Natural killer cell (primary cell): ENCODE measurements at regions not wholly inside any gene's neighbourhood (a gene's known extent, or its start where the extent isn't known, plus 50 kb on each side); places are given as distances from the start of the nearest gene placed in this dataset.

ENCODE experiments used
- ATAC-seq, 3 donors: fragments of 150-1000 bp in 2 of 3; fragments of 200-7000 bp in 1 of 3; cut with Tn5 transposase; 1 replicate in 1 of 3; 2 replicates in 2 of 3; pipeline ENCODE4 v1.10.0; 2021; ENCODE audit warnings: mild to moderate bottlenecking in 2 of 3, moderate library complexity in 2 of 3
- DNase-seq, 2 donors: peaks; one replicate each; pipeline versions ENCODE4 v3.0.0 to v3.0.0-alpha.2; 2013 to 2021; ENCODE audit warnings: mixed read lengths in 1 of 2
- H3K27ac ChIP-seq: one replicate; pipeline ENCODE4 v1.5.1; 2013; ENCODE audit warnings: mild to moderate bottlenecking, low read length
- H3K27me3 ChIP-seq: one replicate; pipeline ENCODE4 v1.6.1; 2013; ENCODE audit warnings: low read length; ENCODE audit not compliant: control insufficient read depth, insufficient read depth
- H3K36me3 ChIP-seq: one replicate; pipeline ENCODE4 v1.6.1; 2013; ENCODE audit warnings: low read length; ENCODE audit not compliant: control insufficient read depth, insufficient read depth
- H3K4me1 ChIP-seq: one replicate; pipeline ENCODE4 v1.6.1; 2013; ENCODE audit warnings: low read length; ENCODE audit not compliant: control insufficient read depth, insufficient read depth
- H3K4me3 ChIP-seq: one replicate; pipeline ENCODE4 v1.5.1; 2013; ENCODE audit warnings: low read length
- H3K9me3 ChIP-seq: one replicate; pipeline ENCODE4 v1.6.1; 2013; ENCODE audit warnings: low read length; ENCODE audit not compliant: control insufficient read depth, insufficient read depth
- H3K27ac Mint-ChIP-seq, 2 donors: one replicate each; pipeline ENCODE4 v1.8.0; 2022; ENCODE audit warnings: mild to moderate bottlenecking in 2 of 2, mixed read lengths in 2 of 2, moderate library complexity in 1 of 2
- H3K27me3 Mint-ChIP-seq, 2 donors: one replicate each; pipeline ENCODE4 v1.8.0; 2022; ENCODE audit warnings: low read depth in 2 of 2, mixed read lengths in 2 of 2
- H3K36me3 Mint-ChIP-seq: one replicate; pipeline ENCODE4 v1.8.0; 2022; ENCODE audit warnings: mixed read lengths
- H3K4me1 Mint-ChIP-seq, 2 donors: one replicate each; pipeline ENCODE4 v1.8.0; 2022; ENCODE audit warnings: mixed read lengths in 2 of 2
- H3K4me3 Mint-ChIP-seq: one replicate; pipeline ENCODE4 v1.8.0; 2022; ENCODE audit warnings: mild to moderate bottlenecking, moderate library complexity, mixed read lengths
- H3K9me3 Mint-ChIP-seq, 2 donors: one replicate each; pipeline ENCODE4 v1.8.0; 2022; ENCODE audit warnings: mixed read lengths in 2 of 2
- CTCF ChIP-seq: fragments of 200-600 bp; IDR thresholded peaks from one replicate; pipeline ENCODE4 v1.8.0; 2022; ENCODE audit warnings: antibody characterized with exemption
- WGBS: methylation state at CpG from one replicate; pipeline ENCODE4 v1.1.7; 2013; ENCODE audit warnings: missing lambda C conversion rate; ENCODE audit not compliant: insufficient coverage; 5-methylcytosine and 5-hydroxymethylcytosine counted together
- intact Hi-C: fragments of 100-400 bp; cut with micrococcal nuclease; formaldehyde crosslinking; loops from one replicate; pipeline ENCODE4 v1.14.2; 2022

- H3K27ac ChIP-seq = no peak overlapping the region
- no peak overlapping the region for H3K27ac Mint-ChIP-seq
- intact Hi-C loops = no loop called here
These were observed 484.0 kb downstream of the OLFM4 start for GRCh38 chr13:53512635-53513034.

GRCh38 chr13:53513226-53513625 lies 484.6 kb downstream of the OLFM4 start:
- no peaks in the 10 kb centered on the region for H3K9me3 ChIP-seq
- no peak for TF ChIP-seq CTCF
- no peak overlapping the region for H3K4me3 ChIP-seq
- no peak for DNase-seq
- H3K4me1 Mint-ChIP-seq = no peaks in the 10 kb centered on the region
- no peak overlapping the region for H3K27ac Mint-ChIP-seq
- no peaks in the 10 kb centered on the region for H3K4me1 ChIP-seq
- H3K4me3 Mint-ChIP-seq = no peak overlapping the region
- H3K36me3 ChIP-seq = no peaks in the 10 kb centered on the region
- H3K36me3 Mint-ChIP-seq = peaks cover 7% of the 10 kb centered on the region
- H3K27me3 Mint-ChIP-seq = no peaks in the 10 kb centered on the region
- no peak overlapping the region for H3K27ac ChIP-seq
- no peaks in the 10 kb centered on the region for H3K27me3 ChIP-seq
- WGBS = 83% methylated on average over 4 of the region's 4 CpGs
- ATAC-seq = no peak
- peaks cover 7 to 9% of the 10 kb centered on the region in 2 donors for H3K9me3 Mint-ChIP-seq
- intact Hi-C loops = no loop called here

More at GRCh38 chr13:53512635-53513034, 484.0 kb downstream of the OLFM4 start:
- H3K36me3 Mint-ChIP-seq = peaks cover 7% of the 10 kb centered on the region
- H3K36me3 ChIP-seq = no peaks in the 10 kb centered on the region
- H3K27me3 ChIP-seq = no peaks in the 10 kb centered on the region
- ATAC-seq (no peak), DNase-seq (no peak)
- TF ChIP-seq CTCF = no peak
- no peaks in the 10 kb centered on the region for H3K4me1 Mint-ChIP-seq
- H3K9me3 ChIP-seq = no peaks in the 10 kb centered on the region
- no peaks in the 10 kb centered on the region for H3K27me3 Mint-ChIP-seq
- H3K4me3 Mint-ChIP-seq = no peak overlapping the region
- no peak overlapping the region for H3K4me3 ChIP-seq
- H3K9me3 Mint-ChIP-seq = peaks cover 9 to 11% of the 10 kb centered on the region in 2 donors
- WGBS = 56% methylated on average over 1 of the region's 1 CpG
- H3K4me1 ChIP-seq = no peaks in the 10 kb centered on the region

- peaks cover 4% of the 10 kb centered on the region for H3K9me3 ChIP-seq
- intact Hi-C loops = no loop called here
- Mint-ChIP-seq H3K27ac (no peak overlapping the region), H3K36me3 (no peaks in the 10 kb centered on the region), H3K9me3 (peaks cover 5 to 10% of the 10 kb centered on the region in 2 donors), H3K4me3 (no peak overlapping the region), H3K4me1 (no peaks in the 10 kb centered on the region), H3K27me3 (no peaks in the 10 kb centered on the region)
- no peaks in the 10 kb centered on the region for H3K4me1 ChIP-seq
- TF ChIP-seq CTCF = no peak
- no peaks in the 10 kb centered on the region for H3K36me3 ChIP-seq
- no peak overlapping the region for H3K27ac ChIP-seq
- DNase-seq (no peak), ATAC-seq (no peak)
- no peak overlapping the region for H3K4me3 ChIP-seq
- H3K27me3 ChIP-seq = no peaks in the 10 kb centered on the region
These were observed 491.5 kb downstream of the OLFM4 start for GRCh38 chr13:53520132-53520531.

- H3K36me3 Mint-ChIP-seq = no peaks in the 10 kb centered on the region
- no peaks in the 10 kb centered on the region for H3K27me3 Mint-ChIP-seq
- H3K27me3 ChIP-seq = no peaks in the 10 kb centered on the region
- H3K9me3 ChIP-seq = peaks cover 4% of the 10 kb centered on the region
- ATAC-seq (no peak), DNase-seq (no peak)
- intact Hi-C loops = no loop called here
- H3K4me3 Mint-ChIP-seq = no peak overlapping the region
- TF ChIP-seq CTCF = no peak
- peaks cover 3 to 8% of the 10 kb centered on the region in 2 donors for H3K9me3 Mint-ChIP-seq
- no peaks in the 10 kb centered on the region for H3K4me1 ChIP-seq
- no peak overlapping the region for H3K4me3 ChIP-seq
- H3K4me1 Mint-ChIP-seq = no peaks in the 10 kb centered on the region
- H3K27ac Mint-ChIP-seq = no peak overlapping the region
- H3K27ac ChIP-seq = no peak overlapping the region
- H3K36me3 ChIP-seq = no peaks in the 10 kb centered on the region
These were observed 493.4 kb downstream of the OLFM4 start for GRCh38 chr13:53522034-53522433.
